ENCODE measurements at regions not wholly inside any gene's neighbourhood (a gene's known extent, or its start where the extent isn't known, plus 50 kb on each side); places are given as distances from the start of the nearest gene placed in this dataset.

DNA sequence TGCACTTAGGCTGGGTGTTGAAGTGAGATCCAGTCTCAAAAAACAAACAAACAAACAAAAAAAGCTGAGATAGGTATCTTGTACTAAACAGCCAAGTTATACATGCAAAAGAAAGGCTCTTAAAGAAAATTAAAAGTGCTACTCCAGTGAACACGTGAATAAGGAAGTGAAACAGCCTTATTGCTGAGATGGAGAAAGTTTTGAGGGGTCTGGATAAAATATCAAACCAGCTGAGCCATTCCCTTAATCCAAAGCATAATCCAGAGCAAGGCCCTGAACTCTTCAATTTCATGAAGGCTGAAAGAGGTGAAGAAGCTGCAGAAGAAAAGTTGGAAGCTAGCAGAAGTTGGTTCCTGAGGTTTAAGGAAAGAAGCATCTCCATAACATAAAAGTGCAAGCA is 360.5 kb upstream of the DAB1 start:
- DNase-seq, result no peak

DNA sequence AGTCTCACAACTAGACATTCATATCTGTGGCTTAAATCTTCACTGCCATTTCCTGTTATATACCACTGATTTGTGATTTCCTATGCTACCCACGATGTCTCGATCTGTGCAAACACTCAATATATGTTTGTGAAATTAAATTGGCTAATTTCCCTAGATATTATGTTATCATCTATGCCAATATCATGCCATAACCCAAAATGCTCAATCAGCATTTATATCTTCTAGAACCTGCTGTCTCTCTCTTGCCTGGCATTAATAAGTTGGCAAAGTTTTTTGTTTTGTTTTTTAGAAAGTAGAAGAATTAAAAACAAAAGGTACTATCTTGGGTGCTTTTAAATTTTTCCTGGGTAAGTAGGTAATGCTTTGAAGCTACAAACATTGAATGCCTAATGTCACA is 358.5 kb upstream of the DAB1 start:
- no peak for DNase-seq

DNA sequence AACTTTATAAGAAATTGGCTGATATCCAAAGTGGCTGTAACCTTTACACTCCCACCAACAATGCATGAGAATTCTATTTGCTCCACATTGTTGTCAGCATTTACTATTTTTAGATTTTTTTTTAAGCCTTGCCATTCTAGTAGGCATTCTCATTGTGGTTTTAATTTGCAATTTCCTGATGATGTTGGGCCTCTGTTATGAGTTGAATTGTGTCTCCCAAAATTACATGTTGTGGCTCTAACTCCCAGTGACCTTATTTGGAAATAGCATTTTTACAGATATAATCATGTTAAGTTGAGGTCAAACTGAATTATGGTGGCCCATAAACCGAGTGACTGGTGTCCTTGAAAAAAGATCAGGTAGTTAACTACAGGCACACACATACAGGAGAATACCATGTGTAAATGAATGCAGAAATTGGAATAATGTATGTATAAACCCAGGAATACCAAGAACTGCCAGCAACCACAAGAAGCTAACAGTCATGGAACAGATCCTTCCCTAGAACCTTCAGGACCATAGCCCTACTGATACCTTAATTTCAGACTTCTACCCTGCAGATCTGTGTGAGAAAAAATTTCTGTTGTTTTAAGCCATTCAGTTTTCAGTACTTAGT is 348.8 kb upstream of the DAB1 start:
- no peak for DNase-seq

DNA sequence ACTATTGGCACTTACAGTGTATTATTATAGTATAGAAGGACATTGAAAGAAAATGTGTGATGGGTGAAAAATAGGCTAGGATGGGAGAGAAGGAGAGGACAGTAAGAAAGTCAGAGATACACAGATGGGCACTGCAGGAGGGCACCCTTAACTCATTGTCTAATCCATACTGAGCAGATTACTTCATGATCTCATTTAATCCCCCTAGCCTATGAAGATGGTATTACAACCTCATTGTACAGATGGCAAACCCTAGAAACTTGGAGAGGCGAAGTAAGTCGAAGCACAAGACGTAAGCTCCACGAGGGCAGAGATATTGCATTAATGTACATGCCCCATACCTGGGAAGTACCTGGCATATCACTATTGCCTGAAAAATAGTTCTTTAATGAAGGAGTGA is 346.9 kb upstream of the DAB1 start:
- peak; percentile 1 for DNase-seq

DNA sequence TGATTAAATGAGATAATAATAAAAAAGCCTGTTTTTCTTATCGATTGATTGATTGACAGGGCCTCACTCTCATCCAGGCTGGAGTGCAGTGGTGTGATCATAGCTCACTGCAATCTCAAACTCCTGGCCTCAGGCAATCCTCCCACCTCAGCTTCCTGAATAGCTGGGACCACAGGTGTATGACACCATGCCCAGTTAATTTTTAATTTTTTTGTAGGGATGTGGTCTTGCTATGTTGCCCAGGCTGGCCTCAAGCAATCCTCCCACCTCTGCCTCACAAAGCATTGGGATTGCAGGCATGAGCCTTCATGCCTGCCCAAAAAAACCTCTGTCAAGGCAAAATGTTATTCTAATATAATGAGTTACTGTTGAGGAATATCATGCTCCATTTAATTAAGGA is 346.4 kb upstream of the DAB1 start:
- DNase-seq, result no peak

DNA sequence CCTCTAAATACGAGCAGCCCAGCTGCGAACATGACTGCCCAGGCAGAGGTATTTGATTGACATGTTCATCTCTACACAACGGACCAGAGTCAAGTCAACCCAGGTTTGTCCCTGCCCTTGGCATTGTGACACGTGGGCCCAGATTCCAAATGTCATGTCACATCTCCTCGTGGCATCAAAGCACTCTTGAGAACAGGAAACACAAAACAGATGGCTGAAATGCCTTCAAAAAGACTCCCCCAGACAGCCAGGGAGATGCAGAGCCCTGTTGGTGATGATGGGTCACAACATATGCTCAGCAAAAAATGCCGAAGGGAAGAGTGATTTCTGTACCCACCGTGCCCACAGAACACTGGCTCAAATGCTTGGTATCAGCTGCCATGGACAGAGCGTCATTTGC is 337.8 kb upstream of the DAB1 start:
- DNase-seq, result no peak

DNA sequence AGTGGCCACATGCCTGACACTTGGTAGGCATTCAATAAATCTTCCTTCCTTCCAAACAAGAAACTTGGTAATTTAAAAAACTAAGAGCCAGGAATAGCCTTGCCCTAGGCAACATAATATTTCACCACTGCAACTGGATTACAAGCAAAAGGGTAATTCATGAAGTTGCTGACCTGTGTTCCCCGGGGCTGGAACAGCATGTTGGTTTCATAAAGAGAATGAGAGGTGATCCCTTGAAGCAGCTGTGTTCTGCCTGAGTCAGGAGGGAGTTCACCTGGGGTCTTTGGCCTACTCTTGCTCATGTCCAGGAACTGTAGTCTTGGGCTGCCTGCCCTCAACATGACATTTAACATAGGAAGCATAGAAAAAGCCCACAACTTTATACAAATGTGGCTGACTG is 329.0 kb upstream of the DAB1 start:
- DNase-seq, result no peak

DNA sequence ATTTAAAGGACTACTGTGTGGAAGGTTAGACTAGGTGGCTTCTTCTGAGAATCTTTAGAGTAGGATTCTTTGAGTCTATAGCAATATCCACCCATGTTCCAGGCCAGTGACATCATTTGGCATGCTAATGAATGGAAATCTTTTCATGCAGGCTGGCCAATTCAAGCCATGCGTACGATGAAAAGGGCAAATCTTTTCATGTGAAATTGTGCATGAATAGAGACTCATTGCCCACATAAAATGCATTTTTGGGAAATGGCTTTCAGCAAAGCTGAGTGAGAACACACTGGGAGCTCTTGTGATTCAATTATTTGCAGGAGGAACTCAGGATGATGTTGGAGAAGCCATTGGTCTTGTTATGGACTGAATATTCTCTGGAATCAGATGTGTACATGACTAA is 324.9 kb upstream of the DAB1 start:
- no peak for DNase-seq

DNA sequence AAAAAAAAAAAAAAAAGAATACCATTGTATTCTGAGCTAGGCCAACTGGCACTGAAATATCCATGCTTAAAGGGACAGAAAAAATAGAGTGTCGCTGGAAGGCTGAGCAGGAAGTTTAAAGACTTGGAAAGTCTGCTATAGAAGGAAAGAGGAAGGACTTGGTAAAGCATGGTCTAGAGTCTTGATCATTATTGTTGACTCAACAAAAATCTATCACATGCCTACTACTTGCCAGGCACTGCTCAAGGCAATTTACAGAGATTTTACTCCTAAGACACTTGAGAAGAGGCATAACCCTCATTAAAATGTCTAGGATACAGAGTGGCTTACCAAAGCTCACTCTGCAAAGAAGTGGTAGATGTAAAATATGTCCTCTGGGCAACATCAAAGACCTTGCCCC is 324.0 kb upstream of the DAB1 start:
- no peak for DNase-seq

DNA sequence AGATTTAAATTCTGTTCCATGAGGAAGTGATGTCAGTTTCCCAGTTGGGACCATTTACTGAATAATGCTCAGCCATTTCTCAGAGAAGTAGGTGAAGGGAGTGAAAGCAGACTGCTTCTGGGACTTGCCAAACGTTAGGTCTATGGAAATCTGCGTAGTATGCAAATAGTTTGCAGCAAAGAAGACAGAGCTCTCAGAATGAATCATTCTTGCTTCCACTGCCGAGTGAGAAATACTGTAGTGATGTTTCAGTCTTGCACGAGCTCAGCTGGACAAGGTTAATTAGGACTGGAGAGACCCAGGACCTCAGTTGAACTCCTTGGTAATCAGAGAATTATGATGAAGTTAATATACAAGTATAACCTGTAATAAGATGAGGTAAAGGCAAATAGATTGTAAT is 317.7 kb upstream of the DAB1 start:
- no peak for DNase-seq

DNA sequence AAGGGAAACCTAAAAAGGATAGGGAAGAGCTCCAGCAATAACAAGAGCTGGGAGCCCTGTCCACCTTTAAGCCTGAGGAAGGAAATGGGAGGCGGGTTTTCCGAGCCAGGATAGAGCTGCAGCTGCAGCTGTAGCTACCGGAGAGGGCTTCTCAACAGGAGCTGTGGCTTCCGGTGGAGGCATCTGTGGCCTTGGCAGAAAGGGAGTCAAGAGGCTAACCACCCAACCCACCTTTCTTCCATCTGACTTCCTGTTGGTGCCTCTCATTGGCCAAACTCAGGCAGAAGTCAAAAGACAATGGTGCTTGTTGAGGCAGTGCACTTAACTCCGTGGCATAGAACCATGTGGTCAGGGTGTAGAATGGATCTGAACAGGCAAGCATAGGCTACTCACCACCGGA is 313.1 kb upstream of the DAB1 start:
- no peak for DNase-seq

DNA sequence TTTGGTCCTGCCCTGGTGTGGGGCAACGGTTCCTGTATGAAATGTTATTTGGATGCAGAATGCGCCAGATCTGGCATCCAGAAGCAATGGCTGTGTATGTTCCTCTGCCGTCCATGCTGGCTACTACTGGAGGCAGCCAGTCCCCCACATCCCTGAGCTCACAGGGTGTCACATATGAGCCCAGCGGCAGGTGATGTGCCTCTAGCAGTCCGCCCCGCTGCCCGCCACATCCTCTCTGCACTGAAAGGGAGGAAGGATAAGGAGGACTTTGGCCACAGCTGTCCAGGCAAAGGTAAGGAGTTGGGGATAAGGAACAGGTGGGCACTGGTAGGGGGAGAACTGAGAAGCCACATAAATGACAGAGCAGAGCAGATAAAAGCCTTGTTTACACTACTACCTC is 305.3 kb upstream of the DAB1 start:
- DNase-seq, result no peak

DNA sequence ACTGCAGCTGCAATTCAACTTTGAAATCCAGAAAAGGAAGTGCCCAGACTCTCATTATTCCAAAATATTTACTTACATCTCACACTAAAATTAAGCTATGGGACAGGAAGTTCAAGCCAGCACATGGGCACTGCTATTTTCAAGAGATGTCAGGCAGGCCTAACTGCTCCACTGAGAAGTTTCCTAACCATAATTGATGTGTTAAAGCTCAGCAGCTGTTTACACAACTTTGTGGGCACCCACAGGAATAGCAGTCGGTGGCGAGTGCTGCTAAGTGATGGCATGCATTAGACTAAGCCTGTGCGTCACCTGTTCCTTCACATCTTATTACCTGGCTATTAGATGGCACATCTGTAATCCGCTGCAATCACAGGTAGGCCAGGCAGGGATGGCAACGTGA is 303.3 kb upstream of the DAB1 start:
- DNase-seq, result no peak

DNA sequence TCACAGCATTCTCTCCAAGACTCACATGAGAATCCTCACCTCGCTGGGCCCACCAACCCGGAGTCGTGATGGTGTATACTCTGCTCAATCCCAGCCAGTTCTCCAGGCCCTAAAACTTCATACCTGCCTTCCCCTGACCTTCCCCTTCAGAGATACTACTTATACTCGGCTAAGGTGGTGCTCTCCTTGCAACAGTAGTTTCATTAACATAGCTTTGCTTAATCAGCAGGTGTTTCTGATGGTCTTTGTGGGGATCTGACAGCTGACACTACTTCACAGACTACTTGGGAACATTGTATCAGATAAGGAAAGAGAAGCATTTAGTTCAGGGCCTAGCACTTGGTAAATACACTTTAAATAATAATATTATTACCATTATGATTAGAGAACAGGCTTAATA is 301.5 kb upstream of the DAB1 start:
- no peak for DNase-seq

DNA sequence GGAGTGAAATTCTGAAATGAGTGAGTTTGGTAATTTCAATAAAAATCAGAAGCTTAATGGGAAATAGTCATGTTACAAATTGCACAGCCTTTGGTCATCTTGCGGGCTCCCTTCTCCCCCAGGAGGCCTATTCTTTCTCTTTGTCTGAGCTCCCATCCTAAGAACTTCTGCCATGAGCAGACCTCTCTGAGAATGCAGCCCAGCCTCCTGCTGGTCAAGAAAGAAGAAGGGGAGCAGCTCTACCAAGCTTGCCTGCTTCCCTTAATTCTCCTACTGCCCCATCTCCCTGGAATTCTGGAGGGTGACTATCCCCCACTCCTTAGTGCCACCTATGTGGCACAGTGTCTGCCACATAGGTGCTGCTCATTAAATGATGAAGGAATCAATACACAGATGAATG is 300.7 kb upstream of the DAB1 start:
- no peak for DNase-seq

DNA sequence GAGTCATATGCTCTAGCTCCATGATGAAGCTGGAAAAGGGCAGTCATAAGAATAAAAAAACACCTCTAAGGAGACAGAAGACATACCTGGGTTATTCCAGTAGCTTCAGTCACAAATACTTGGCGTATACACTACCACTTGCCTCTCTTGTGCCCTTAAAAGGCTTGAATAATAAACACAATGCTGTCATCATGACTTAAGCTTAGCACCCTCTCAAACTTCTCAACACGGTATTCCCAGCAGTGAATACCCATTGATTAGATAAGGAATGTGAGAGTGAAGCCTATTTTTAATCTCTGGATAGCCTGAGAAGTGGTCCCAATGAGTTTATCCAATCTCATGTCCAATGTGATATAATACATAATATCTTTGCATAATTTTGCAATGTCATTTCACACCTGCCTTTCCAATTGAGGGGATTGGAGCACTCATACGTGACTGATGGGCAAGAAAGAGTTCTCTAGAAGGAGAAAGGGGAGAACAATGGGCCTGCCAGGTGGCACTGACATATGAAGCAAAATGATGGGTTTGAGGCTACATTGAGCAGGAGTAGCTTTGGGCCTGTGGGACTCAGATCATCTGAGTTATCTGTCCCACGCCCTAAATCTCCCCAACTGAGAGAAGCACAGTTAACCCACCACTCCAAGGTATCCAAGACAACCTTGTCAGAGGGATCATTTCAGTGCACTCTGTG is 298.6 kb upstream of the DAB1 start:
- no peak for DNase-seq

DNA sequence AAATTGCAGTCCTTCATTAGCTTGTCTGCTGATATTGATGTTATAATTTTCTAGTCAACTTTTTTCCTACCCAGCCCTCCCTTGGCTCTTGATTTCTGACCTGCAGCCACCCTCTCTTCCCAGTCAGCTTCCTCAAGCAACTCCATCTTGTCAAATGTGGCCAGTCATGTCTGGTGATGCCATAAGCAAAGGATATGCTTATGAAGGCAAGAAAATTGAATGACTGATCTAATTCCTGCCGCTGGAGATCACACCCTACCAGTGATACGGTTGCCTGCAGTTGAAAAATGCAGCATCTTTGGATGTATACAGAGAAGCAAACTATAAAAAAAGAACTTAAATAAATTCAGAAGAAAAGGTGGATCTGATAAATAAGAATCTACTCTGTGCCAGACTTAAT is 297.1 kb upstream of the DAB1 start:
- DNase-seq, result no peak

DNA sequence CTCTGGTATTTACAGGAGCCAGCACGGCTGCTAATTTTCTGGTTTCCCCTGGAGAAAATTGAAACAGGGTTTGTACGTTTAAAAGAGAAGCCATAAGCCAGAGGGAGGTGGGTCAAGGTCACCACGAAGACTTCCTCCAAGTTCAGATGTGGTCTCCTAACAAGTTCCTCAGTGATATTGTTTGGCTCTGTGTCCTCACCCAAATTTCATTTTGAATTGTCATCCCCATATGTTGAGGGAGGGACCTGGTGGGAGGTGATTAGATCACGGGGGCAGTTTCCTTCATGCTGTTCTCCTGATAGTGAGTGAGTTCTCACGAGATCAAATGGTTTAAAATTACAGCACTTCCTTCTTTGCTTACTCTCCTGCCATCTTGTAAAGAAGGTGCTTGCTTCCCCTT is 295.4 kb upstream of the DAB1 start:
- no peak for DNase-seq

DNA sequence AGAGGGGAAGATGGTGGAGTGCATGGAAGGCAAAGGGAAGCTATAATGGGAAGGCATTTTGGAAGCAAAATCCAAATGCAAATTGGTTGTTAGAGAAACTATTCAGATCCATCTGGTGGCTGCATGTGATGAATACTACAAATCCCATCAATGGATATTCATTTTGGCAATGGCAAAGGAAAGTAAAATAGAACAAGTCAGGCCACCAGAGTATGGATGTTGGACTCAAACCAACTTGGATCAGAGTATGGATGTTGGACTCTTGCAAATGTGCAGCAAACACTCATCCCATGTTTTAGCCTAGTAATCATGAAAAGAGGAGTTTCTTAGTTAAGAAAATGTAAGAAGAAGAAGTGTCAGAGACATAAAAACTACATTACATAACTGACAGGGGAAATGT is 289.6 kb upstream of the DAB1 start:
- DNase-seq, result no peak

DNA sequence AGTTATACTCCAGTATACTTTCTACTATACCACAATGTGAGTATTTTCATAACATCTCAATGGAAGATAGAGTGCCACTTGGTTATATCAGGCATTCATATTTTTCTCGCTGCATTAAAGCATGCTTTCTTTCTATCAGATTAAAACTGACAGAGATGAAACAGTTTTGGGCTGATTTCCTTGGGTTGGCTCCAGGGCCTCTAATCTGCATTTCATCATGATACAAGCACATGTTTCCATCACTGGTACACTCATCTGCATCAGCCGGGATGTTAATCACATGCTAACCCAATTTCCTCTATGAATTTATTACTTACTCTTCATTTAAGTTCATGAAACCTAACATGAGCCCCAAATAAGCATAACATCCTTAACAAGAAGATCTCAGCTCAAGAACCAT is 289.0 kb upstream of the DAB1 start:
- no peak for DNase-seq

DNA sequence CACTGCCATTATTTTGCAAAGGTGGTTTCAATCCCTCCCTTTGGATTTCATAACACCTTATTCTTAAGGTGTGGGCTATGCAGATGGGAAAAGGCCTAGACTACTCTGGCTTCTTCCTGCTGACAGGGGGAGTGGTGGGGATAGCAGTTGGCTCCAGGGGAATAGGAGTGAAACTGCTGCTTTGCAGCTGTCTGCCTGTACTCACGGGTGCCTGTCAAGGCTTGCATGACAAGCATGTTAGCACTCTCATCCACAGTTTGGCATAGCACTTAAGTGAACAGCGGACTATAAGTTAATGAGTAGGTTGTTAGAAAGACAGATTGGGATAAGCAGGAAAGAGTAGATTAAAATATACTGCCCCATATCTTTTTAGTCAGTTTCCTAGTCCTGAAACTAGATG is 287.5 kb upstream of the DAB1 start:
- DNase-seq, result no peak

DNA sequence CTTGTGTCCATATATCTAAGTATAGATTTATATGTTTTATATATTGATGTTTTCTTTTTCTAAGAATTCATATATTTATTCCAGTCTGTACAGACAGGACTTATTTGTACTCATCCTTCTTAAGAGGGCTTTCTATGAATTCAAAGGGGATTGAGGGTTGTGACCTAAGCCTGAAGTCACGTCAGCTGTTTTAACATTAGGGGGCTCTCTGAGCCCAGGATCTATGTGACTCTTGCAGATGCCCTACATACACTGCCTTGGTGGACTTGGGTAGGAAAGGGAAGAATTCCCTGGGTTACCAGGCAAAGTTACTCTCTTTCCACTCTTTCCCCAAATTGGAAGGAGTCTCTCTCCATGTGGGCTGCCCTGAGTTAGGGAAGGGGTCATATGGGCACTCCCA is 283.8 kb upstream of the DAB1 start:
- no peak for DNase-seq

DNA sequence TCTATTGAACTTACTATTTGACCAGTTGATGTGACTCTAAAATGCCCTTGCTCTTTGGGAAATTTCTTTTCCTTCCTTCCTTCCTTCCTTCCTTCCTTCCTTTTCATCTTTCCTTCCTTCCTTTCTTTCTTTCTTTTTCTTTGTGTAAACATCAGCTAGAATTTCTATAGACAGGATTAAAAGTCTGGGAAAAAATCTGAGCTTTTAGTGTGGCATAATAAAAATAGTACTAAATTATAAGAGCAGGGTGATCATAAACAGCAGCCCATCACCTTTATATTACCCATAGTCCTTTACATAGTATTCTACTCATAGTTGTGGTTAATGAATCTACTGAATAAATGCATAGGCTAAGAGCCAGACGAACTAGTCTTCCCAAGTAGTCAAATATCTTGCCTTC is 281.0 kb upstream of the DAB1 start:
- no peak for DNase-seq

DNA sequence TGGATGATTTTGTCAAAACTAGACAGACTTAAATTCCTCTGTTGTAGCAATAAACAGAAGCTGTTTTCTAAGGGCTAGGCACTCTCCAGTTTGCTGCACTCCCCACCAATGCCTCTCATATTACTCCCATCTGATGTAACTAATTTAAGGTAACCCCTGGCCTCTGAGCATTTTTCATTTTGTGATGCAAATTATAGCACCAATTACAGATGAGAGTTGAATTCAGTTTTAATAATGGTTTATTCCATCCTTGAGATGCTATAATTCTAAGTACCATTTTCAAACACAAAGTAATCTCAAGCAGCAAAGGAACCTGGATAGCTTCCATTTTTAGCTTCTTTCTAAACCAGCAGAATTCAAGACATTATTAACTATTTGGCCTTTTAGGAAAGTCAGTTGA is 280.4 kb upstream of the DAB1 start:
- DNase-seq, result no peak

DNA sequence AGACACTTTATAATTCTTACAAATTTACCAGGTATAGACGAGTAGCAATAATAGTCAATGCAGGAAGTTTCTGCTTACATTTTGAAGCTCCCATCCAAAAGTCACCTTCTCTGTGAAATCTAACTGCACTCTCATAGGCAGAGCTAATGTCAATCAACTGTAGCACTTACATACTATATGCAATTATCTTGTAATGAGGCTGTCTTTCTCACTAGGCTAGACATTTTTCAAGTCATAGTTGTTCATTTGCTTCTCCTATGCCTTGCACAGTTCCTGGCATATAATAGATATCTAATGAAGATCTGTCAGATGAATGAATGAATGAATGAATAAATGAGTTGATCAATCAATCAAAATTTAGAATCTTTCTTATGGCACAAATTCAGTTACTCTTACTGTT is 273.0 kb upstream of the DAB1 start:
- no peak for DNase-seq

DNA sequence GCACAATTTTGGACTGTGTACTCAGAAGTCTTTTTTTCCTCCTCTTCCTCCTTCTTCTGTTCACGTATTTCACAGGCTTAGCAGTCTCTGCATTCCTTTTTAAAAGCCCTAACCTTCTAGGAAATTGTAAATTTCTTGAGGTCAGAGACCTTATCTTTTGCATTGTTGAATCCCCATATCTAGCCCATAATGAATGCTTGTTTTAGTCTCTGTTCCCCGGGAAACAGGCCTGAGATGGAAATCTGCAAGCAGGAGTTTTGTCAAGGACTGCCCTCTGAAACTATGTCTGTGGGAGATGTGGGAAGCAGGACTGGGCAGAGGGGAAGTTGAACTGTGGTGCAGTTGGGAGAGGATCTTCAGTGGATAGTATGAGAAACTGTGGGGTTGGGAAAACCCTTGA is 272.2 kb upstream of the DAB1 start:
- no peak for DNase-seq
